ENCODE measurements at regions not wholly inside any gene's neighbourhood (a gene's known extent, or its start where the extent isn't known, plus 50 kb on each side); places are given as distances from the start of the nearest gene placed in this dataset.

DNA sequence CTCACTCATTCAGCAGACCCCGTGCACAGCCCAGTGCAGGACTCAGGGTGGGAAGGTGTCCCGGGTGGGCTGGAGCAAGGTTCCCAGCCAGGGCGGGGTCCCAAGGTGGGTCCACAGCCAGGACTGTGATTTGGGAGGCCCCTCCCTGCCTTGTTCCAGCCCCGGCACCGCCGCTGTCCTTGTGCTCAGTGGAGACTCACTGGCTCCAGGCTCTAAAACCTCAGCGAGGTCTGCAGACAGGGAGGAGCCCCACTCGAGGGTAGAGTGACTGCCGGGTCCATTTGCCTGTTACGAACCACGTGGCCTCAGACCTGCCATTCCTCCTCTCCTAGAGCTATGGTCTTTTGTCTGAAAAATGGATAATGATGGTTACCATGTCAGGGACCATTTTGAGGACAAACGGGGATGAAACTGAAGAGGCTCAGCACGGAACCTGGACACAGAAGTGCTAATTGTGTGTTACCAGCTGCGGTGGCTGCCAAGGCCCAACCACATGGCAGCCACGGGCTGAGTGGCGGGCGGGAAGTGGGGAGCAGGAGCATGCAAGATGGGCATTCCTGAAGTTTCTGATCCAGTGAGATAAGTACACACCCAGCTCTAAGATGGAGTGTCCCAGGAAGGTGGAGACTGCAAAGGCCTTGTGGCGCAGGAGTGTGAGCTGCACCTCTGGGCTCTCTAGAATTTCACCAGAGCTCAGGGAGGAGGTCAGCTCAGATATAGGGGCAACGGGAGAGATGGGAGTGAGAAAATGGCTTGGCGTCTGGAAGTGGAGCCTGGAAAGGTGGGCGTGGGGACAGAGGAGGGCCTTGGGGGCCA, 317.6 kb downstream of the SEC14L1 start:
- DNase-seq (ENCODE audit: low read depth) = no peak

DNA sequence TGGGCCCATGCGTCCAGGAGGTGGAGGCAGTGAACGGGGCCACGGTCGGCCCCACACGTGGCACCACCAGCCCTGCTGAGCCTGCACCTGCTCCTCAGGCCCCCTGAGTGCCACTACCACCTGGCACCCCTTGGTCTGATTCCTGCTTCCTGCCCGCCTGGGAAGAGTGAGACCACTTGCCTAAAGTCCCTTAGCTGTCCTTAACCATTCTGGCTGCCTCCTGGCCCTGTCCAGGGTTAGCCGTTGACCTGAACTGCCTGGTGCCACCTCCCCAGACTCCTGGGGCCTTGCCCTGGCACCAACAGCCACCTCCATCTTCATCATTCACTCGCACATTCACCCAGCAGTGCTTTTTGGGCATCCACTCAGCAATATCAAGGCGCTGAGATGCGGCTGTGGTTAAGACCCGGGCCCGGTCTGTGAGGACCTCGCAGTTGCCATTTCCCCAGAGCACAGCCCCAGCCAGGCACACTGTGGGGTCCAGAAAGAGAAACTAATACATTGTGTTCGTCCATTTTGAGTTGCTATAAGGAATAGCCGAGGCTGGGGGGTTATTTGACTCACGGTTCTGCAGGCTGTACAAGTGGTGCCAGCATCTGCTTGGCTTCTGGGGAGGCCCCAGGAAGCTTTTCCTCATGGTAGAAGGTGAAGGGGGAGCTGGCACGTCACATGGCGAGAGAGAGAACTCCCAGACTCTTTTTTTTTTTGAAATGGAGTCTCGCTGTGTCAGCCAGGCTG, 318.4 kb downstream of the SEC14L1 start:
- DNase-seq (ENCODE audit: low read depth) = no peak

DNA sequence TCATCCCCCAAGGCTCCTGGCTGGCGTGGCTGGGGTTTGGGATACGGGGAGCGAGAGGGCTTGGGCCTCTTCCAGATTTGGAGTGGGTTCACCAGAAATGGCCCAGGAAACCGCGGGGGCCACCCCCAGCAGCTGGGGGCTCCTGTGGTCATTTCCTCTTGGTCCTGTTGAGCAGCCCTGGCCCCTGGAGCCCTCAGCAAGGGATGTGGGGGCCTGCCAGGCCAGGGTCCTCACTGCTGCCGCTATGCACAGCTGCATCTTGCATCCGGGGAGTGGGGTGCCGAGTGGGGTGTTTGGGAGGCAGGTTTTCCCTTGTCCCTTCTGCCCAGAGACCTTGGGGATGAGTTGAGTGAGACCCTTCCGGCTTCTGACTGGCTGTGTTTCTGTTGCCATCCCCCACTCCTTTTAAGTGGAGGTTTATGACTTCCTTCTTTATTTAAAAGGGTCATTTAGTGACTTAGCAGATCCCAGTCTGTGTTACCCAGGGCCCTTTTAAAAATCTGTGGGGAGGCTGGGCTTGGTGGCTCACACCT, 319.8 kb downstream of the SEC14L1 start:
- no peak for DNase-seq (ENCODE audit: low read depth)

DNA sequence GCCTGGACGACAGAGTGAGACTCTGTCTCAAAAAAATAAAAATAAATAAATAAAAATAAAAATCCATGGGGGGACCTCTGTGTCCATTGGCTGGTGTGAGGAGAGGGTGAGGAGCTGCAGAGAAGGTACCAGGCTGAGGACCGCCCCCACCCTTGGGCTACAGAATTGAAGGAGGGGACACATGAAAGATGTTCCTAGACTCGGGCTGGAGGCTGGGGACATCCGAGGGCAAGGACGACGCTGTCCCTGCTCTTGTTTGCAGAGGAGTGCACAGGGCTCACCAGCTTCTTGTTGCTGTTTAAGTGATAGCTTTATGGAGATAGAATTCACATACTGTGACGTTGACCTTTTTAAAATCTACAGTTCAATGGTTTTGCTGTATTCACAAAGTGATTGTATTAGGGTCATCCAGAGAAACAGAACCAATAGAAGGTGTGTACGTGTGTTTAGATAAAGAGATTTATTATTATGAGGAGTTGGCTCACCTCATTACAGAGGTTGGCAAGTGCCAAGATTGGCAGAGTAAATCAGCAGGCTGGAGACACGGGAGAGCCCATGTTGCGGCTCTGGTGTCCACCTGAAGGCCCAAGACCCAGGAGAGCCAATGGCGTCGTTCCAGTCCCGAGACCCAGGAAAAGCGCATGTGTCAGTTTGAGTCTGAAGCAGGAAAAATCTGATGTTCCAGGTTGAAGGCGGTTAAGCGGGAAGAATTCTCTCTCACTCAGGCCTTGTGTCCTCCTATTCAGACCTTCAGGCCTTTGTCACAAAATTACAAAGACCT, 320.7 kb downstream of the SEC14L1 start:
- no peak for DNase-seq (ENCODE audit: low read depth)

DNA sequence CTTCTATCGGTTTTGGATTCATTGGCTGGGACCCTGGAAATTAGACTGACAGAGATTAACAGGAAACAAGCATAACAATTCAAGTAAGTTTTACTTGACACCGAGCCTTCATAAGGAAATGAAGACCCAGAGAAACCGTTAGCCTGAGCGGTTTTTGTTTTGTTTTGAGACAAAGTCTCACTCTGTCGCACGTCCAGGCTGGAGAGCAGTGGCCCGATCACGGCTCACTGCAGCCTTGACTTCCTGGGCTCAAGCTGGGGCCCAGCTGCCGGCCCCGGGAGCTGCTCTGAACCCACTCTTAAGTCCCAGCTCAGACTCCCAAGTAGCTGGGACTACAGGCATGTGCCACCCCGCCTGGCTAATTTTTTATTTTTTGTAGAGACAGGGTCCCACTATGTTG, 321.3 kb downstream of the SEC14L1 start:
- no peak for DNase-seq (ENCODE audit: low read depth)

DNA sequence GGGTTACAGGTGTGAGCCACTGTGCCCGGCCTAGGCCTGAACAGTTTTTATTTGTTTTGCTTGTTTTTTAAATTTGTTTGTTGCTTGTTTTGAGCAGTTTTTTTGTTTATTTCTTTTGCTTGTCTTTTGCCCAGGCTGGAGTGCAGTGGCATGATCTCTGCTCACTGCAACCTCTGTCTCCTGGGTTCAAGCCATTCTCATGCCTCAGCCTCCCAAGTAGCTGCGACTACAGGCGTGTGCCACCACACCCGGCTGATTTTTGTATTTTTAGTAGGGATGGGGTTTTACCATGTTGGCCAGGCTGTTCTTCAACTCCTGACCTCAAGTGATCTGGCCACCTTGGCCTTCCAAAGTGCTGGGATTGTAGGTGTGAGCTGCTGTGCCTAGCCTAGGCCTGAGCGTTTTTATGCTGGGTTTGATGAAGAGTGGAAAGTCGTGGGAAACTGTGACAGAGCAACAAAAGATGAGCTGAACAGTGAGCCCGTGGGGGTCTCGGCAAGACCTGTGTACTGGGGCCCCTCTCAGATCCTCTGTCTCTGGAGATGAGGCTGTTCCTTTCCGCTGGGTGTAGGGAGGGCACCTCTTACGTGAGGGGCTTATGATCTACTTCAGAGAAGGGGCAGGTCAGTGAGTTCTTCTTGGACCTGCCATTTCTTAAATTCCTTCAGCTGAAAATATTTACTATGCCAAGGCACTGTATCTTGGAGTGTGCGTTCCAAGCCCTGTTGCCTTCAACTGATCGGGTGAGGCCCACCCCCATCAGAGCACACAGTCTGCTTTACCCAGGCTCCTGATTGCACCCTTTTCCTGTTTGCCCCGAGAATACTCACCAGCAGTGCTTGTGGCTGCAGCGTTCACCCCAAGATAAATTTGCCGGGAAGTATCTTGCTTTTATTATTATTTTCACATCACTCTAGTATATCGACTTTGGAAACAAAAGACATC, 322.1 kb downstream of the SEC14L1 start:
- no peak for DNase-seq (ENCODE audit: low read depth)

DNA sequence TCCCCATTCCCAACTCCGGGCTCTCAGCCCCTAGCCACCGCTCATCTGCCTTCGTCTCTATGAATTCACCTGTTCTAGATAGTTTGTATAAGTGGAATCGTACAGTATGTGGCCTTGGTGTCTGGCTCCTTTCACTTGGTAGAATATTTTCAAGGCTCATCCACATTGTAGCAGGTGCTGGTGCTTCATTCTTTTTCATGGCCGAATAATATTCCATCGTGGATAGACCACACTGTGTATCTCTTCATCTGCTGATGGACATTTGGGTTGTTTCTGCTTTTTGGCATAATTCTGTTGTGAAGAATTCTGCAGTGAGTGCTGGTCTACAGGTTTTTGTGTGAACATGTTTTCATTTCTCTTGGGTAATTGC, 324.2 kb downstream of the SEC14L1 start:
- DNase-seq (ENCODE audit: low read depth) = no peak

DNA sequence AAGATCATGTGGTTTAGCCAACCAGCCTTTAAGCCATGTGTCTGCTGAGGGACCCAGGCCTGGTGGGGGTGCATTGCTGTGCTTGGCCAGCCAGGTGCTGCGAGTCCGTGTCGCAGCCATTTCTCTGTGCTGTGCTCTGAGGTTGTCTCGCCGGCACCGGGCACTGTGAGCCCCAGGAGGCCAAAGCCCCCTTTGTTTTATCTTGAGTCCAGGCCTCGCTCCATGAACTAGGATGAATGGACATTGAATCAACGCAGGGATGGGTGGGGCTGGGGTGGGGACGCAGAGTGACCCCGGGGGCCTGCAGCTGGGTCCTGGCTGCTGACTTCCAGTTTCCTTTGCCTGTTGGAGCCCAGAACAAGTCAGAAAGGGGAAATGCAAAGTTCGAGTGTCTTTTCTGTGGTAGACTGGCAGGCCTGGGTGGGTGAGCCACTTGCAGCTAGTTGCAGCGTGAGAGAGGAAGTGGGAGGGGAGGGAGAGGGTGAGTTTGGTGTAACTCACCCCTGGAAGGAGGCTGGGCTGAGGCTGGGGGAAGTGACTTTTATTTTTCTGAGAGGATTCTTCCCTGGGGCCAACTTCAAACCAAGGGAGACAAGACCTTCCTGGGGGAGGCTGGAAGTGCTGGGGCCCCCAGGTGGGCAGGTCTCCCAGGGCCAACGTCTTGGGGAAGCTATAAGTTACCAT, 324.7 kb downstream of the SEC14L1 start:
- peak; percentile 72 for DNase-seq (ENCODE audit: low read depth)

DNA sequence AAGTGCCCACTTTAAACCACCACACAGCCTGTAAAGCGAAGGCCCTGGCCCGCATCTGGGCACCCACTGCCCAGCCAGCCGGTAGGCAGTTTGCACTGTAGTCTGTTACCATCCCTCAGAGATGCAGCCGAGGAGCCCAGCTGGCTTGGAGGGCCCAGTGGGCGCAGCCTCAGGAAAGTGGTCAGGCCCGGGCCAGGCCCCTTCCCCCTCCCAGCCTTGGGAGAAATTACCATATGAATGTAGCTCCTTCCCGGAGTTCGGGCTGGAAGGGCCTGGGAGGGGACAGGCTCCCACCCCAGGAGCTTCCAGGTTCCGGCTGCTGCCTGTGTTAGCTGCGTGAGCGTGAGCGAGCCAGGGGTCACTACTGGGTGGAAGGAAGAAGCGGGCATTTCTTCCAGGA, 325.4 kb downstream of the SEC14L1 start:
- DNase-seq (ENCODE audit: low read depth) = no peak

DNA sequence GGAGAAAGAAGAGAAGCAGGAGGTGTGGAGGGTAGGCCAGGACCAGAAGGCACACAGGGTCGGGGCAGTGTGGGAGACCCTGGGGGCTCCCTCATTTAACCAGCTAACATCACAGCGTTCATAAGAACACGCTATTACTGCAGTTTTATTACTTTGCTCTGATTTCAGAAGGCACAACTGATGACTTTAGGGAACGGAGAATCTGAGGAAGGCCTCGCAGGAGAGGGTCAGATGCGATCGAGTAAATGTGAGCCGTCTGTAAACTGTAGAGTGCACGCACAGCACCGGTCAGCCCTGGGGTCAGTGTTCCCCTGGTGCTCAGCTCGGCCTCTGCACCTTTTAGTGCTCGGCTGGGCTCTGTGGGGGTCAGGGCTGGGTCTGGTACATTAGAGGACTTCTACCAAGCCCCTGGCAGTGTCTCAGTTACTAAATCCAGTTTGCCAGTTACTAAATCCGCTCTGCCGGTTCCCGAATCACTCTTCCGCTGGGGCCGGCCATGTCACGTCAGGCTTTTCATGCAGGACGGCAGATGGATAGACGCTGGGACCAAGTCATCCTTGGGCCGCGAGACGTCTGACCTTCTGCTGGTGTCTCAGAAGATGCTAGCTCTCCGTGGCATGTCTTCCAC, 325.9 kb downstream of the SEC14L1 start:
- DNase-seq (ENCODE audit: low read depth) = no peak

DNA sequence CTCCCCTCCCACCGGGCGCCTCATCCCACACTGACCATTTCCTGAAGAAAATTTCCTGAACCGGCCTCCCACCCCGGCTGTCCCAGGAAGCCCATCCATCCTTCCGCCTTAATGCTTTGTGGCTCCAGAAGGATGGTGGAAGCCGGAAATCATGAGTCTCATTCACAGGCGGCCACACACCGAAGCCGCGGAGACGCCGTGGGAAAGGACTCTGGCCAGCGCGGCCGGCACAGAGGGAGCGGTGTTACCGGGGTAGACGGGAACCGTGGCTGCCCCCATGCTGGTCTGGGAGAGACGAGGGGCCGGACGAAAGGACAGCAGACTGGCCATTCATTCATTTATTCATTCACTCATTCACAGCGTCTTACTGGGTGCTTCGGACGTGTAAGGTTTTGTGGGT, 326.8 kb downstream of the SEC14L1 start:
- no peak for DNase-seq (ENCODE audit: low read depth)

DNA sequence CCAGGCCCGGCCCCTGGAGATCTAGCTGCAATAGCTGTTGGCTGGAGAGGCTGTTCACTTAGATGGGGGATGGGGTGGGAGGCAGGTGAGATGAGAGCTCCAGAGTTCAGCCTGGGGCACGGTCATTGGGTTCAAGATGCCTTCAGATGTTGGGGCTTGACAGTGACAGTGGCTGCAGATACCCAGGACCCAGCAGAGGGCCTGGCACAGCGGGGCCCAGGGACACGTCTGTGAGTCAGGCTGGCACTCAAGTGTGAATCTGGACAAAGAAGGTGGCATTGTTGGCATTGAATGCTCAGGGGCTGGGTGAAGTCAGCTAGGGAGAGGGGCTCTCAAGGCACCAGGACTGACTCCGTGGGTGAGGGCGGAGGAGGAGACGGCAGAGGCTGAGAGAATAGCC, 328.1 kb downstream of the SEC14L1 start:
- no peak for DNase-seq (ENCODE audit: low read depth)

DNA sequence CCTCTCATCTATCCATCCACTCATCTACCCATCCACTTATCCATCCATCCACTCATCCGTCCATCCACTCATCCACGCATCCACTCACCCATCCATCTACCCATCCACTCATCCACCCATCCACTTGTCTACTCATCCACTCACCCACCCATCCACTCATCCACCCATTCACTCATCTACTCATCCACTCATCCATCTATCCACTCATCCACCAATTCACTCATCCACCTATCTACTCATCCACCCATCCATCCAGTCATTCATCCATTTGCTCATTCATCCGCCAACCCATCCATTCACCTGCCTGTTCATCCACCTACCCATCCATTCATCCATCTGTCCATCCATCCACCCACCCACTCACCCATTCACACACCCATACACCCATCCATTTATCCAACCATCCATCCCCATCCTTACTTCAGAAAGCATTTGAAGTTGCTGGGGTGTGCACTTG, 329.6 kb downstream of the SEC14L1 start:
- DNase-seq (ENCODE audit: low read depth) = no peak

DNA sequence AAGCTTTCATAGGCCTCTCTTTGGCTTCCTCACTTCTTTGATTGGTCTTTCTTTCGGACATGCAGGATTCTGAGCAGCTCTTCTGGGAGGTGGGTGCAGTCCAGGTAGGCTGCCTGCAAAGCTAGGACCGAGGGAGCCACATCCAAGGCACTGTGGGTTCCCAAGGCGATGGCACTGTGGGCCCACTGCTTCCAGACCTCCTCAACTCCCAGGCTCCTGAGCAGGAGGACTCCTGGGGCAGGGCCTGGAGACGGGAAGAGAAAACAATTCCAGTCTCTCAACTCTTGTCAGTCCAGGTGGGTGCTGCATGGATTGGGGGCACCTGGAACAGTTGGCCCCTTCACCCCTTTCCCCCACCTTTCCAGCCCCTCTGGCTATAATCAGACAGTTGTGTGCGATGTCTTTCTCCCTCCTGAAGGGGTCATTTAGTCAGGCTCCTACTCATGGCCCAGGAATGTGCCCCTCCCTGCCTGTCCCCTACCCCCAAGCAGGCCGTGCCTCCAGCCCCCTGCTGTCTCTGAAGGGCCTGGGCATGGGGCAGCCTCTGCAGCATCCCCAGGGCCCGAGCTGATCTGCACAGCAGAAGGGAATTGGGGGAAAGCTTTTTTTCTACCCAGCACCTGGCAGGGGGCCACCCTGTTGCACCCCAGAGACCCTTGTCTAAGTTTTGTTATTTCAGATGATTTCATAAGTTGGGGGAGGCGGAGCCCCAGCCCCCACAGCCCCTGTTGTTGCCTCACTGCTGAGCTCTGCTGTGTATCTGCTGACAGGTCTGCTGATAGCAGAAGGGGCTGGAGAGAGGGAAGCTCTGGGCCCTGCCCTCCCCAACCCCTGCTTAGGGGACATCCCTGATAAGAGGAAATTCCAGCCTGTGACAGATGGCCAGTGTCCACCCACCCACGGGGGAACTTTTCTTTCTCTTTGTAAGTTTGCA, 330.3 kb downstream of the SEC14L1 start:
- DNase-seq (ENCODE audit: low read depth) = no peak

DNA sequence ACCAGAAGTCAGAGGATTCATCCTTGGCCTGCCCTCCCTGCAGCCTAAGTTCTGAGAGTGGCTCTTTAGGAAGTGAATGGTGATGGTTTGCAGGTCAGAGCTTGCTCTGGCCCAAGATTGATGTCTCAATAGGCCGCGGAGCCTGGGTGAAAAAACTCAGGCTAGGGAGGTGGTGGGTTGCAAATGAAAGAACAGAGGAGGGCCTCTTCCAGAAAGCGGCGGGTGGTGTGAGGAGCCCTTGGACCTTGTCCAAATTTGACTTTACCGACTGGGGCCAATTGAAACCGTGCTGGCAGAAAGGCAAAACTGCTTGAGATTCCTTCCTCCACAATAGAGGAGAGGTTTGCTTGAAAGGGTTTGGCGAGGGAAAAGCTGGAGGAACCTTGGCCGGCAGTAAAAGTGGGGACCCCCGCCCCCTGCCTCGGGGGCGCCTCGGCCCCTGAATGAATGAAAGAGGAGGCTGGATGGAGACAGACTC, 331.3 kb downstream of the SEC14L1 start:
- no peak for DNase-seq (ENCODE audit: low read depth)

DNA sequence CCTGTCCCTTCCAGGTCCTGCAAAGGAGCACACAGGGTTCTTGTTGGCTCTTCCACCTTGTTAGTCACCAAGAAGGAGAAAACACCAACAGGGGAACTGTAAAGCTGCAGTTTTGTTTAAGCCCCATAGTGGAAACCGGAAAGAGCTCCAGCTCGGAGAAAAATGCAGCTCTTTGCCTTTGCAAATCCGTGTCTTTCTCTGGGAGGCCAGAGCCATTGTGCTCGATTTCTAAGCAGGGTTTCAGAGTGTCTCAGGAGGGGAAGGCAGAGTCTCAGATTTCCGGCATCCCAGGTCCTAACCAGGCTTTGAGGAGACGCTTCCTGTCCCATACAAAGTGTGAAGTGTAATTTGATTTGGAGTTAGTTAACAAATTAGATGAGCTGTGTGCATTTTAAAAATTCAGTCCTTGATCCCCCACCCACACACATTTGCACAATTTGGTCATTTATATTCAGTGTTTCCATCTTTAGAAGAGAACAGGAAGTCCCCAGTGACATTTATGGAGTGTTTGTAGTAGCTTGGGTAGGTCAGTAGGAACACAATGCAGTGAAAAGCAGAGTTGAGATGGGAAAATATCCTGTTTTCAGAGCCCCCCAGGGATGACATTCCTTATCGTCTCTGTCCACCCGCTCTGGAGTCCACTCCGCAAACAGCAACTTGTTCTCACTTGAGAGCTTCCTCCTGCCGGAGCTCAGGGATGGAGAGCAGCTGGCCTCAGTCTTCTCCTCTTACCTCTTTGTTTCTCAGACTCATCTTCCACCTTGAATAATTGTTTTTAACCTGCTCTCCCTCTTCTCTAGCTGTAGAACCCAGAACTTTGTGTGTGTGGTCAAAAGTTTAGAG, 331.9 kb downstream of the SEC14L1 start:
- no peak for DNase-seq (ENCODE audit: low read depth)

DNA sequence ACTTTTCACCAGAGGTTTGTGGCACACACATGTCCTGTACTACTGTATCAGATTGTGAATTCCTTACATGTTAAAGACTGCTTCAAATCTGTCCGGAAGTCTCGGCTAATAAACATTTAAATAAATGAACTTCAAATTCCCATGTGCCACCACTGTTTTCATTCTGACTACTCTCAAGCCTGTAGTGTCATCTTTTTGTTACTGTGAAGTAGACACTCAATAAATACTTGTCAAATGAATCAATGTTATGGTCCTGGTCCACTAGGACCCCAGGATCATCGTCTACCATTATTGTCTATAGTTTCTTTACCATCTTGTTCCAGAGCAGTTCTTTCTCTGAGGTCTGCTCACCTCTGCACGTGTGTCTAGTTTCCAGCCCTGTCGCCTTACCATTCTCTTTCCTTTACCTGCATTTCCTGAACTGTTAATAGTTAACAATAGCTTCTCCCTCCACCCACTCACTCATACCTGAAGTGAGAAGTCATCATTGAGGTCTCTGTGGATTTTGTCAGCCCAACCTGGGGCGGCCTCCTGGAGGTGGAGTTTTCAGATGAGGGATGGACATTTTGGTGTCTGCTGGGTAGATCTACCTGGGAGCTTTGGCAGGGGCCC, 333.0 kb downstream of the SEC14L1 start:
- no peak for DNase-seq (ENCODE audit: low read depth)

Data from T follicular helper cell (primary cell).